Thyroid gland (tissue), 4 donors: ENCODE measurements at regions not wholly inside any gene's neighbourhood (a gene's known extent, or its start where the extent isn't known, plus 50 kb on each side); places are given as distances from the start of the nearest gene placed in this dataset.

ENCODE experiments used
- POLR2A ChIP-seq, 2 donors: fragments of 450-650 bp; IDR thresholded peaks; one replicate each; pipeline ENCODE4 v1.6.1; 2017; ENCODE audit warnings: antibody characterized with exemption in 2 of 2, mild to moderate bottlenecking in 2 of 2, moderate library complexity in 1 of 2
- TF ChIP-seq, protein P1 (sequence below), 6 experiments: fragments of 200-600 bp in 3 of 6; fragments of 450-650 bp in 3 of 6; sonication (generic) in 3 of 6; IDR thresholded peaks; one replicate each; pipeline ENCODE4 v1.5.1; 2016 to 2019; ENCODE audit warnings: antibody characterized with exemption in 6 of 6, mild to moderate bottlenecking in 2 of 6, inconsistent platforms in 1 of 6, moderate library complexity in 1 of 6

DNA sequence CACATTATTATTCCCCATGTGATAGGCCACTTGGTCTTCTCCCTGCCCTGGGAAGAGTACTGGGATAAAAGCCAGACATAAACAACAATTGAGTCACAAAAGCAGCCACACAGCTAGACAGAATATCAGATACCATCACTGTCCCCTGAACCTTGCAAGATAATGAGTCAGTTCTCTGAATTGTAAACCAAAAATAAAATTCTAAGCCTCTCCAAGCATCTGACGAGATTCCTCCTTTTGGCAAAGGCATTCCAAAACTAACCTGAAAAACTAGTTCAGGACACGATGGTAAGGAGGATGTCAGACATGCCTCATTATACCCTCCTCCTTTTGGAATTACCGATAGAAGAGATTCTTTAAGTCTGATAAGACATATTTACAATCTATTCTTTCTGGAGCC is 450.7 kb downstream of the HTR7 start:
- TF ChIP-seq, protein P1, sequence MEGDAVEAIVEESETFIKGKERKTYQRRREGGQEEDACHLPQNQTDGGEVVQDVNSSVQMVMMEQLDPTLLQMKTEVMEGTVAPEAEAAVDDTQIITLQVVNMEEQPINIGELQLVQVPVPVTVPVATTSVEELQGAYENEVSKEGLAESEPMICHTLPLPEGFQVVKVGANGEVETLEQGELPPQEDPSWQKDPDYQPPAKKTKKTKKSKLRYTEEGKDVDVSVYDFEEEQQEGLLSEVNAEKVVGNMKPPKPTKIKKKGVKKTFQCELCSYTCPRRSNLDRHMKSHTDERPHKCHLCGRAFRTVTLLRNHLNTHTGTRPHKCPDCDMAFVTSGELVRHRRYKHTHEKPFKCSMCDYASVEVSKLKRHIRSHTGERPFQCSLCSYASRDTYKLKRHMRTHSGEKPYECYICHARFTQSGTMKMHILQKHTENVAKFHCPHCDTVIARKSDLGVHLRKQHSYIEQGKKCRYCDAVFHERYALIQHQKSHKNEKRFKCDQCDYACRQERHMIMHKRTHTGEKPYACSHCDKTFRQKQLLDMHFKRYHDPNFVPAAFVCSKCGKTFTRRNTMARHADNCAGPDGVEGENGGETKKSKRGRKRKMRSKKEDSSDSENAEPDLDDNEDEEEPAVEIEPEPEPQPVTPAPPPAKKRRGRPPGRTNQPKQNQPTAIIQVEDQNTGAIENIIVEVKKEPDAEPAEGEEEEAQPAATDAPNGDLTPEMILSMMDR (IDR thresholded peaks at IDR 0.05): no peak
- no peak for TF ChIP-seq POLR2A (IDR thresholded peaks at IDR 0.05)
